Trophoblast cell (in vitro differentiated cells and primary cell): ENCODE measurements at regions not wholly inside any gene's neighbourhood (a gene's known extent, or its start where the extent isn't known, plus 50 kb on each side); places are given as distances from the start of the nearest gene placed in this dataset.

Source experiments
- DNase-seq, 2 donors: peaks; one replicate each; pipeline ENCODE4 v3.0.0-alpha.2; 2016
- H2AFZ ChIP-seq: 2 replicates; pipeline ENCODE4 v1.6.1; 2013; ENCODE audit warnings: low read length, moderate library complexity, mild to moderate bottlenecking; ENCODE audit not compliant: insufficient read depth, poor library complexity
- H2AK5ac ChIP-seq: 2 replicates; pipeline ENCODE4 v1.6.1; 2013; ENCODE audit warnings: mild to moderate bottlenecking, low read length
- H2BK120ac ChIP-seq: 2 replicates; pipeline ENCODE4 v1.6.1; 2013; ENCODE audit warnings: low read length, mild to moderate bottlenecking, moderate library complexity; ENCODE audit not compliant: insufficient read depth, poor library complexity
- H2BK12ac ChIP-seq: 2 replicates; pipeline ENCODE4 v1.6.1; 2013; ENCODE audit warnings: mild to moderate bottlenecking, low read length, moderate library complexity
- H2BK5ac ChIP-seq: 2 replicates; pipeline ENCODE4 v1.6.1; 2013; ENCODE audit warnings: low read length, low read depth, moderate library complexity, mild to moderate bottlenecking; ENCODE audit not compliant: poor library complexity
- H3K14ac ChIP-seq: 2 replicates; pipeline ENCODE4 v1.6.1; 2013; ENCODE audit warnings: mild to moderate bottlenecking, low read length
- H3K18ac ChIP-seq: 2 replicates; pipeline ENCODE4 v1.6.1; 2013; ENCODE audit warnings: mild to moderate bottlenecking, low read length
- H3K23ac ChIP-seq: 2 replicates; pipeline ENCODE4 v1.6.1; 2013; ENCODE audit warnings: low read length
- H3K27ac ChIP-seq: 2 replicates; pipeline ENCODE4 v1.5.1; 2013; ENCODE audit warnings: low read depth, mild to moderate bottlenecking, inconsistent platforms, low read length, moderate library complexity
- H3K27me3 ChIP-seq: 2 replicates; pipeline ENCODE4 v1.6.1; 2013; ENCODE audit warnings: inconsistent platforms, mild to moderate bottlenecking, low read length, moderate library complexity; ENCODE audit not compliant: insufficient read depth
- H3K36me3 ChIP-seq, 2 experiments: 1 replicate in 1 of 2; 2 replicates in 1 of 2; pipeline ENCODE4 v1.6.1; 2013; ENCODE audit warnings: low read length in 2 of 2, mild to moderate bottlenecking in 2 of 2, moderate library complexity in 1 of 2; ENCODE audit not compliant: insufficient read depth in 2 of 2, control insufficient read depth in 1 of 2
- H3K4ac ChIP-seq: 2 replicates; pipeline ENCODE4 v1.6.1; 2013; ENCODE audit warnings: low read depth, mild to moderate bottlenecking, low read length, moderate library complexity
- H3K4me1 ChIP-seq, 2 experiments: 1 replicate in 1 of 2; 2 replicates in 1 of 2; pipeline ENCODE4 v1.6.1; 2013; ENCODE audit warnings: low read length in 2 of 2, mild to moderate bottlenecking in 2 of 2, moderate library complexity in 1 of 2; ENCODE audit not compliant: insufficient read depth in 2 of 2, control insufficient read depth in 1 of 2
- H3K4me2 ChIP-seq: 2 replicates; pipeline ENCODE4 v1.6.1; 2013; ENCODE audit warnings: inconsistent platforms, mild to moderate bottlenecking, low read length, moderate library complexity
- H3K4me3 ChIP-seq: 2 replicates; pipeline ENCODE4 v1.5.1; 2013; ENCODE audit warnings: mild to moderate bottlenecking, low read depth, low read length, inconsistent platforms
- H3K79me1 ChIP-seq: one replicate; pipeline ENCODE4 v1.6.1; 2013; ENCODE audit warnings: low read length
- H3K79me2 ChIP-seq: 2 replicates; pipeline ENCODE4 v1.6.1; 2013; ENCODE audit warnings: low read length, mild to moderate bottlenecking; ENCODE audit not compliant: control insufficient read depth, insufficient read depth, poor library complexity
- H3K9ac ChIP-seq: 2 replicates; pipeline ENCODE4 v1.6.1; 2013; ENCODE audit warnings: mild to moderate bottlenecking, low read length
- H3K9me3 ChIP-seq: 2 replicates; pipeline ENCODE4 v1.6.1; 2013; ENCODE audit warnings: low read depth, mild to moderate bottlenecking, control low read depth, inconsistent platforms, low read length; ENCODE audit not compliant: insufficient read depth
- H4K12ac ChIP-seq: 2 replicates; pipeline ENCODE4 v1.6.1; 2013; ENCODE audit warnings: low read depth, mild to moderate bottlenecking, low read length, moderate library complexity
- H4K8ac ChIP-seq: 2 replicates; pipeline ENCODE4 v1.6.1; 2013; ENCODE audit warnings: low read depth, mild to moderate bottlenecking, low read length, moderate library complexity
- H4K91ac ChIP-seq: one replicate; pipeline ENCODE4 v1.6.1; 2013; ENCODE audit warnings: low read depth, mild to moderate bottlenecking, low read length, moderate library complexity
- WGBS: extraction: QIAGEN DNeasy Blood & Tissue Kit; methylation state at CpG from one replicate; pipeline ENCODE4 v1.1.7; 2013; ENCODE audit warnings: missing lambda C conversion rate; ENCODE audit not compliant: insufficient read length, insufficient coverage; ENCODE audit errors: extremely low coverage; 5-methylcytosine and 5-hydroxymethylcytosine counted together

DNA sequence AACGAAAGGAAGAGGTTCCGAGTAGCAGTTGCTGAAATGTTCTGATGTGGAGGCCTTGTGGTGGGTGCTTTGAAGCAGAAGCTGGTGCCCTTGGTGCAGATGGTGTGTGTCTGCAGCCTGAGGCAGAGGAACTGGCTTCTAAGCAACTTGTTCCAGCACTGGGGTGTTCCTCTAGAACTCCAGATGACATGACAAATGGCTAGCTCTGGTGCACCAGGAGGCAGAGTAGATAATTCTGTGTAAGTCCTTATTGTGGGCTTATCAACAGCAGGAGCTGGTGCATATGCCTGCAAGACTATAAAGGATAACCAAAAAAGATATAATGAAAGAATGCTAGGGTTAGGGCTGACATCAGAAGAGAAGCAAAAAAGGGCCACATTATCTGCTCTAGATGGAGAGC lies 76.5 kb downstream of the ARL5B start:
- H3K79me2 ChIP-seq: no peaks in the 10 kb centered on the region
- H3K79me1 ChIP-seq: no peaks in the 10 kb centered on the region
- no peak for DNase-seq
- no peak overlapping the region for H3K9ac ChIP-seq
- no peak overlapping the region for H3K18ac ChIP-seq
- H2AFZ ChIP-seq: no peak overlapping the region
- H2BK5ac ChIP-seq: no peak overlapping the region
- no peak overlapping the region for H2AK5ac ChIP-seq
- no peaks in the 10 kb centered on the region for H3K36me3 ChIP-seq
- H3K4me2 ChIP-seq: no peak overlapping the region
- WGBS: no CpG with 5 or more reads among the region's 2 CpGs
- H3K4ac ChIP-seq: no peak overlapping the region
- no peak overlapping the region for H3K23ac ChIP-seq
- no peak overlapping the region for H4K91ac ChIP-seq
- H3K27ac ChIP-seq: no peak overlapping the region
- H4K12ac ChIP-seq: no peak overlapping the region
- no peaks in the 10 kb centered on the region for H3K4me1 ChIP-seq
- no peak overlapping the region for H2BK120ac ChIP-seq
- no peak overlapping the region for H4K8ac ChIP-seq
- H2BK12ac ChIP-seq: no peak overlapping the region
- no peak overlapping the region for H3K4me3 ChIP-seq
- no peaks in the 10 kb centered on the region for H3K27me3 ChIP-seq
- H3K9me3 ChIP-seq: no peaks in the 10 kb centered on the region
- H3K14ac ChIP-seq: no peak overlapping the region

DNA sequence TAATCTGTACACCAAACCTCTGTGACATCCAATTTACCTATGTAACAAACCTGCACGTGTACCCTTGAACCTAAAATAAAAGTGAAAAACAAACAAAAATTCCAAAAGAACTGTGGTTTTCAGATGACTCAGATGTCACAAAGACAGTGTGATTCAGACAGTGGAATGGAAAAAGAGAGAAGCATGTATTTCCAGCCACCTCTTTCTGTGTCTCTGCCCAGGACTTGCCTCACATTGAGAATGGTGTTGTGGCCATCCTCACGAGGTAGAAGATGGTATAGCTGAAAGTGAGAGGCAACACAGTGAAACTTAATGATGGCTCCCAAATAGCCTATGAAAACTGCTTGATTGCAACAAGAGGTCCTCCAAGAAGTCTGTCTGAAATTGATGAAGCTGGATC lies 78.0 kb downstream of the ARL5B start:
- no peaks in the 10 kb centered on the region for H3K4me1 ChIP-seq
- no peaks in the 10 kb centered on the region for H3K27me3 ChIP-seq
- H3K9ac ChIP-seq: no peak overlapping the region
- H2BK12ac ChIP-seq: no peak overlapping the region
- H3K36me3 ChIP-seq: no peaks in the 10 kb centered on the region
- no peaks in the 10 kb centered on the region for H3K9me3 ChIP-seq
- H2AFZ ChIP-seq: no peak overlapping the region
- H3K18ac ChIP-seq: no peak overlapping the region
- no peak overlapping the region for H4K91ac ChIP-seq
- no peak overlapping the region for H4K12ac ChIP-seq
- H3K4me3 ChIP-seq: no peak overlapping the region
- H2BK5ac ChIP-seq: no peak overlapping the region
- no peak overlapping the region for H3K4ac ChIP-seq
- no peak overlapping the region for H3K14ac ChIP-seq
- no peak overlapping the region for H3K27ac ChIP-seq
- peak in 1 of 2 donors; percentile 23 for DNase-seq
- H3K79me1 ChIP-seq: no peaks in the 10 kb centered on the region
- no peak overlapping the region for H2AK5ac ChIP-seq
- H3K79me2 ChIP-seq: no peaks in the 10 kb centered on the region
- H3K23ac ChIP-seq: no peak overlapping the region
- WGBS: no CpG with 5 or more reads among the region's 2 CpGs
- H2BK120ac ChIP-seq: no peak overlapping the region
- no peak overlapping the region for H4K8ac ChIP-seq
- no peak overlapping the region for H3K4me2 ChIP-seq

DNA sequence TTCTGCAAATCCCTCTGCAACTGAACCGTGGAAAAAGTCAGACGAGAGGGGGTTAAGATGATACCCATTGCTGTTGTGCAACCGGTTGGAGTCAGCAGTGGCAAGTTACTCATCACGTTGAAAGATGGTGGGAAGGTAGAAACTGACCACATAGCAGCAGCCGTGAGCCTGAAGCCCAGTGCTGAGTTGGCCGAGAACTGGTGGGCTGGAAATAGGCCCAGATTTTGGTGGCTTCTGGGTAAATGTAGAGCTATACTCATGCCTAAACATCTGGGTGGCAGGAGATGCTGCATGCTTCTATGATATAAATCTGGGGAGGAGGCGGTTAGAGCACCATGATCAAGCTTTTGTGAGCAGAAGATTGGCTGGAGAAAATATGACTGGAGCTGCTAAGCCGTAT lies 78.6 kb downstream of the ARL5B start:
- Histone ChIP-seq H2BK120ac (no peak overlapping the region), H4K8ac (no peak overlapping the region), H3K27me3 (no peaks in the 10 kb centered on the region), H3K18ac (no peak overlapping the region), H4K12ac (no peak overlapping the region), H3K36me3 (no peaks in the 10 kb centered on the region), H3K14ac (no peak overlapping the region), H3K4ac (no peak overlapping the region), H3K4me2 (no peak overlapping the region), H3K4me1 (no peaks in the 10 kb centered on the region), H4K91ac (no peak overlapping the region), H2BK5ac (no peak overlapping the region), H3K9me3 (no peaks in the 10 kb centered on the region), H3K27ac (no peak overlapping the region), H2AK5ac (no peak overlapping the region), H3K79me2 (no peaks in the 10 kb centered on the region), H3K4me3 (no peak overlapping the region), H2BK12ac (no peak overlapping the region), H3K79me1 (no peaks in the 10 kb centered on the region), H2AFZ (no peak overlapping the region), H3K9ac (no peak overlapping the region), H3K23ac (no peak overlapping the region)
- no CpG with 5 or more reads among the region's 8 CpGs for WGBS
- DNase-seq: peak in 1 of 2 donors; percentile 22

DNA sequence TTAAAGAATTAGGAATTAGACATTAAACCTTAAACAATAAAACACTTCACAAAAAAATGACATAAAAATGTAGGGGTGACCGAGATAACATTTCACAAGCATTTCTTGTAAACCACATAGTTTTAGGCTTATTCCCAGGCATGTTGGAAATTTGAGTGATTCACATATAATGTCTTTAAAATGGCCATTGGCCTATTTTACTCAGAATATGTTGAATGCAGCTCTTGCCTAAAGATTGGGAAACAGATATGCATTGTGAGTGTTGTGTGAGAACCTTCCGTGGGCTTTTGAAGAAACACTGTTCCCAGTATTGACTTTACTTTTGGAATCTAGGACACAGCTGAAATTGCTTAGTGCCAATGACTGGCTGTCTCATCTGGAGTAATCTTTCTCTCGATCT lies 79.6 kb downstream of the ARL5B start:
- Histone ChIP-seq H2BK120ac (no peak overlapping the region), H3K79me1 (no peaks in the 10 kb centered on the region), H3K27ac (no peak overlapping the region), H3K4ac (no peak overlapping the region), H4K8ac (no peak overlapping the region), H3K9me3 (no peaks in the 10 kb centered on the region), H4K91ac (no peak overlapping the region), H2BK5ac (no peak overlapping the region), H3K18ac (no peak overlapping the region), H3K9ac (no peak overlapping the region), H3K79me2 (no peaks in the 10 kb centered on the region), H3K36me3 (no peaks in the 10 kb centered on the region), H4K12ac (no peak overlapping the region), H3K4me1 (no peaks in the 10 kb centered on the region), H2BK12ac (no peak overlapping the region), H3K27me3 (no peaks in the 10 kb centered on the region), H3K4me3 (no peak overlapping the region), H2AK5ac (no peak overlapping the region), H2AFZ (no peak overlapping the region), H3K23ac (no peak overlapping the region), H3K14ac (no peak overlapping the region), H3K4me2 (no peak overlapping the region)
- DNase-seq: peak; percentile 28 to 64
- no CpG with 5 or more reads among the region's 3 CpGs for WGBS

DNA sequence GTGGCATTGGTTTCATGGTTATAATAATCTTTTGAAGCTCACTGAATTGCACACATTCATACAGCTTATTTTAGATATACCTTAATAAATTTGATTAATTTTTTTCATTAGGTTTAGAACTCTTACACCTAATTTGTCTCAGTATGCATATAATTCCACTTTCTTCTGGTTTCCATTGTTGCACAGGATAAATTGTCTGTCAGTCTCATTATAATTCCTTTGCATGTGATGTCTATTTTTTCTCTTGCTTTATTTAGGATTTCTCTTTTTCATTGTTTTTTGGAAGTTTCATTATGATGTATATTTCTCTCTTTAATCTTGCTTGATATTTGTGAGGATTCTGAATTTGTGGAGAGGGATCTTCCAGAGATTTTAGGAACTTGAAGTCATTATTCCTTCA lies 84.7 kb downstream of the ARL5B start:
- Histone ChIP-seq H3K4me2 (no peak overlapping the region), H3K79me1 (no peaks in the 10 kb centered on the region), H2BK12ac (no peak overlapping the region), H3K27ac (no peak overlapping the region), H3K9me3 (no peaks in the 10 kb centered on the region), H3K9ac (no peak overlapping the region), H3K23ac (no peak overlapping the region), H3K4me3 (no peak overlapping the region), H4K91ac (no peak overlapping the region), H3K14ac (no peak overlapping the region), H3K4me1 (no peaks in the 10 kb centered on the region), H2AFZ (no peak overlapping the region), H3K4ac (no peak overlapping the region), H3K79me2 (no peaks in the 10 kb centered on the region), H3K27me3 (no peaks in the 10 kb centered on the region), H3K36me3 (no peaks in the 10 kb centered on the region), H4K12ac (no peak overlapping the region), H2BK120ac (no peak overlapping the region), H4K8ac (no peak overlapping the region), H3K18ac (no peak overlapping the region), H2AK5ac (no peak overlapping the region), H2BK5ac (no peak overlapping the region)
- DNase-seq: no peak
